K562 (cell line): ENCODE measurements at regions not wholly inside any gene's neighbourhood (a gene's known extent, or its start where the extent isn't known, plus 50 kb on each side); places are given as distances from the start of the nearest gene placed in this dataset.

Experiments used
- ATAC-seq: fragments of 200-7000 bp; cut with Tn5 transposase; 3 replicates; pipeline ENCODE4 v1.9.1; 2020; ENCODE audit warnings: moderate library complexity
- BruUV-seq: library from RNA; stranded (reverse); fragments of 400-500 nt; replicated peaks from 2 replicates; lab custom pipeline; 2021; lab: Mats Ljungman, UMichigan
- CTCF ChIA-PET: fragments of 300-600 bp; formaldehyde crosslinking; extraction: SDS; loops from one replicate; lab custom pipeline; 2021; ENCODE audit warnings: low intra/inter-chr PET ratio; lab: Yijun Ruan, JAX
- POLR2A ChIA-PET: fragments of 300-600, 350-650 bp; sonication (Branson Sonifier 250); formaldehyde crosslinking; extraction: SDS; loops from one replicate; lab custom pipeline; 2021; ENCODE audit warnings: antibody characterized with exemption, inconsistent platforms; lab: Yijun Ruan, JAX
- DNase-seq, 4 experiments: peaks; one replicate each; pipeline versions ENCODE4 v3.0.0 to v3.0.0-alpha.2; 2011 to 2018; ENCODE audit warnings: low spot score in 3 of 4, mixed read lengths in 3 of 4; ENCODE audit errors: extremely low read depth in 1 of 4
- FAIRE-seq: peaks from 2 replicates; lab custom pipeline; 2011; peaks lifted over from hg19 to GRCh38; lab: Jason Lieb, UNC
- H2AFZ ChIP-seq: 2 replicates; pipeline ENCODE4 v1.6.0; 2011; ENCODE audit warnings: low read depth, low read length, control low read depth, inconsistent platforms
- H3K27ac ChIP-seq: fragments of 200-600 bp; 3 replicates; pipeline ENCODE4 v1.8.0; 2011; ENCODE audit warnings: low read depth, mild to moderate bottlenecking, control low read depth, inconsistent platforms, low read length, moderate library complexity, mixed read lengths; ENCODE audit errors: extremely low read depth
- H3K27me3 ChIP-seq, 2 experiments: fragments of 300-600 bp in 1 of 2; 2 replicates in 1 of 2; 3 replicates in 1 of 2; pipeline versions ENCODE4 v1.6.0 to v1.8.0; 2011; ENCODE audit warnings: inconsistent platforms in 2 of 2, low read length in 2 of 2, mild to moderate bottlenecking in 1 of 2, mixed read lengths in 1 of 2, moderate library complexity in 1 of 2; ENCODE audit not compliant: control insufficient read depth in 2 of 2, insufficient read depth in 2 of 2
- H3K36me3 ChIP-seq: fragments of 300-600 bp; 3 replicates; pipeline ENCODE4 v1.8.0; 2011; ENCODE audit warnings: mild to moderate bottlenecking, low read length, inconsistent platforms; ENCODE audit not compliant: control insufficient read depth, insufficient read depth
- H3K4me1 ChIP-seq, 2 experiments: fragments of 200-600 bp in 1 of 2; replicated peaks in 1 of 2; 2 replicates in 1 of 2; 3 replicates in 1 of 2; pipeline versions ENCODE4 v1.5.1 to v1.8.0; 2011; ENCODE audit warnings: inconsistent platforms in 2 of 2, low read length in 2 of 2, mild to moderate bottlenecking in 1 of 2, mixed read lengths in 1 of 2, moderate library complexity in 1 of 2; ENCODE audit not compliant: control insufficient read depth in 2 of 2, insufficient read depth in 2 of 2
- H3K4me2 ChIP-seq: 2 replicates; pipeline ENCODE4 v1.6.1; 2011; ENCODE audit warnings: low read length, control low read depth, inconsistent platforms, mixed read lengths; ENCODE audit not compliant: insufficient read depth
- H3K4me3 ChIP-seq: fragments of 200-600 bp; sonication (generic), shearing (Covaris generic); 2 replicates; pipeline ENCODE4 v1.5.1; 2016; ENCODE audit warnings: control low read depth, inconsistent platforms
- H3K79me2 ChIP-seq: fragments of 200-600 bp; 3 replicates; pipeline ENCODE4 v1.8.0; 2011; ENCODE audit warnings: low read length, inconsistent platforms; ENCODE audit not compliant: control insufficient read depth, insufficient read depth
- H3K9ac ChIP-seq, 2 experiments: 2 replicates each; pipeline versions ENCODE4 v1.6.0 to v1.6.1; 2011; ENCODE audit warnings: low read depth in 2 of 2, low read length in 2 of 2, control low read depth in 1 of 2, inconsistent platforms in 1 of 2, mild to moderate bottlenecking in 1 of 2, mixed read lengths in 1 of 2; ENCODE audit not compliant: insufficient read depth in 1 of 2
- H3K9me1 ChIP-seq: one replicate; pipeline ENCODE4 v1.6.0; 2011; ENCODE audit warnings: inconsistent platforms, mild to moderate bottlenecking, low read length, moderate library complexity; ENCODE audit not compliant: control insufficient read depth, insufficient read depth
- H3K9me3 ChIP-seq: replicated peaks from 2 replicates; pipeline ENCODE4 v1.5.1; 2011; ENCODE audit warnings: low read depth, low read length, inconsistent platforms; ENCODE audit not compliant: control insufficient read depth, insufficient read depth
- H4K20me1 ChIP-seq: replicated peaks from 2 replicates; pipeline ENCODE4 v1.6.1; 2011; ENCODE audit warnings: low read length, inconsistent platforms, mixed read lengths; ENCODE audit not compliant: control insufficient read depth, insufficient read depth
- ASH1L ChIP-seq: fragments of 450-650 bp; IDR thresholded peaks from 2 replicates; pipeline ENCODE4 v1.6.1; 2018; ENCODE audit warnings: borderline replicate concordance, mild to moderate bottlenecking, low read depth; ENCODE audit not compliant: partially characterized antibody
- ATF7 ChIP-seq: fragments of 450-650 bp; IDR thresholded peaks from 2 replicates; pipeline ENCODE4 v1.7.1; 2014; ENCODE audit warnings: mild to moderate bottlenecking, moderate library complexity
- CHD1 ChIP-seq: fragments of 200-600 bp; sonication (generic); IDR thresholded peaks from one replicate; pipeline ENCODE4 v1.6.1; 2012; ENCODE audit warnings: mild to moderate bottlenecking, moderate library complexity, low read length, inconsistent platforms
- HDAC8 ChIP-seq: fragments of 450-650 bp; IDR thresholded peaks from 2 replicates; pipeline ENCODE4 v1.6.1; 2016; ENCODE audit warnings: mild to moderate bottlenecking, missing genetic modification characterization, moderate library complexity, missing compliant biosample characterization
- HDGF ChIP-seq: fragments of 450-650 bp; IDR thresholded peaks from 2 replicates; pipeline ENCODE4 v1.6.1; 2016
- HOMEZ ChIP-seq: fragments of 250-450 bp; sonication (Bioruptor Pico); IDR thresholded peaks from 2 replicates; pipeline ENCODE4 v1.4.0; 2020; ENCODE audit warnings: mild to moderate bottlenecking, moderate library complexity
- KDM4B ChIP-seq, 2 experiments: fragments of 450-650 bp in 1 of 2; sonication (generic) in 1 of 2; IDR thresholded peaks; 2 replicates each; pipeline ENCODE4 v1.6.1; 2016 to 2017; ENCODE audit warnings: borderline replicate concordance in 2 of 2, antibody characterized with exemption in 1 of 2, low read depth in 1 of 2, mild to moderate bottlenecking in 1 of 2
- MYBL2 ChIP-seq, 2 experiments: fragments of 450-650 bp in 1 of 2; sonication (generic) in 1 of 2; formaldehyde crosslinking in 1 of 2; IDR thresholded peaks; 2 replicates each; pipeline versions ENCODE4 v1.6.1 to v1.8.1; 2017 to 2022; ENCODE audit warnings: borderline replicate concordance in 1 of 2, inconsistent platforms in 1 of 2, low read depth in 1 of 2, mild to moderate bottlenecking in 1 of 2, missing genetic modification reagents in 1 of 2, moderate library complexity in 1 of 2
- PRPF4 ChIP-seq: fragments of 200-400 bp; formaldehyde crosslinking; IDR thresholded peaks from one replicate; pipeline ENCODE4 v1.6.1; 2017; ENCODE audit warnings: low read length, low read depth, mild to moderate bottlenecking; ENCODE audit not compliant: insufficient read depth, poor library complexity, severe bottlenecking
- PTBP1 ChIP-seq: fragments of 200-400 bp; formaldehyde crosslinking; IDR thresholded peaks from 2 replicates; pipeline ENCODE4 v1.6.1; 2017; ENCODE audit warnings: low read depth, low read length
- RBFOX2 ChIP-seq: fragments of 200-400 bp; formaldehyde crosslinking; IDR thresholded peaks from 2 replicates; pipeline ENCODE4 v1.6.1; 2017; ENCODE audit warnings: low read depth, mild to moderate bottlenecking, low read length, moderate library complexity
- UBTF ChIP-seq, 2 experiments: IDR thresholded peaks; 2 replicates each; pipeline ENCODE4 v1.6.1; 2012; ENCODE audit warnings: improper control_type of control experiment in 2 of 2, low read depth in 2 of 2, low read length in 2 of 2, borderline replicate concordance in 1 of 2
- ZNF239 ChIP-seq: fragments of 250-450 bp; sonication (Bioruptor Pico); IDR thresholded peaks from 2 replicates; pipeline ENCODE4 v1.4.0; 2020; ENCODE audit warnings: mild to moderate bottlenecking
- ZNF311 ChIP-seq: fragments of 250-450 bp; sonication (Bioruptor Pico); IDR thresholded peaks from 2 replicates; pipeline ENCODE4 v1.4.0; 2020; ENCODE audit warnings: mild to moderate bottlenecking, moderate library complexity
- WGBS: fragments of 100-300 bp; shearing (Covaris generic); methylation state at CpG from one replicate; pipeline ENCODE4 v1.1.6; 2016; ENCODE audit warnings: low coverage, mixed read lengths; ENCODE audit not compliant: insufficient coverage; ENCODE audit errors: missing lambda C conversion rate; 5-methylcytosine and 5-hydroxymethylcytosine counted together
- in situ Hi-C: fragments of 300-500 bp; cut with MboI; formaldehyde crosslinking; loops from 4 replicates; pipeline ENCODE4 v1.15.0; 2018; ENCODE audit warnings: inconsistent platforms, mixed read lengths
- intact Hi-C: fragments of 100-400 bp; cut with micrococcal nuclease; formaldehyde crosslinking; loops from 2 replicates; pipeline ENCODE4 v1.14.2; 2022
- TF ChIP-seq, protein P1 (sequence below): fragments of 450-650 bp; formaldehyde crosslinking; IDR thresholded peaks from 2 replicates; pipeline ENCODE4 v1.4.0; 2022; ENCODE audit warnings: mild to moderate bottlenecking, moderate library complexity

DNA sequence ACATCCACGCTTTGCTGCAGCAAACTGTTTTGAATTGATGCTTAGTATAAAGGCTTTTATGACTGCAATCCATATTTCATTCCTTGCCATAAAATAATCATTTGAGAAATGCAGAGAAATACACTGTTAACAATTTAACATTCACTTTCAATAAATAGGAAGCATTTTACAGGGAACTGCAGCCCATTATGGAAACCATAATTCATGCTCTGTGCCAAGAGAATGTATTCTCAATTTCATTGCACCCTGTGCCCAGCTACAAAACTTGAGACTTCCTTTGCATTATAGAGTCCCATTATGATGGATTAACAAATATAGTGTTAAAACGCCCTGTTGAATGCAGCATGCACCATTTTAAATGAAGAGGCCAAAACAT, 134.0 kb downstream of the MED10 start (continued):
- no peak for TF ChIP-seq UBTF (IDR thresholded peaks at IDR 0.05; ENCODE audit: borderline replicate concordance in 1 of 2, low read depth in 2 of 2, low read length in 2 of 2)
- TF ChIP-seq HDAC8 (tag), result no peak
- TF ChIP-seq HOMEZ (CRISPR knock-in tag), result no peak
- TF ChIP-seq PRPF4, result no peak
- no peak for TF ChIP-seq HDGF
- TF ChIP-seq ZNF239 (CRISPR knock-in tag), result no peak
- TF ChIP-seq, all 486 proteins: peak for 0

- FAIRE-seq, result no peak
- Histone ChIP-seq H3K4me1 (no peaks in the 10 kb centered on the region), H3K79me2 (no peaks in the 10 kb centered on the region), H3K9me1 (peaks cover 2% of the 10 kb centered on the region), H4K20me1 (no peaks in the 10 kb centered on the region), H3K4me2 (no peak overlapping the region), H3K27me3 (no peaks in the 10 kb centered on the region; a peak in 1 of 5 replicates), H3K36me3 (no peaks in the 10 kb centered on the region), H3K9me3 (0 out of 2 replicates have a peak, but pooled peaks cover 2% of the 10 kb centered on the region), H2AFZ (no peak overlapping the region), H3K9ac (no peak overlapping the region), H3K27ac (no peak overlapping the region), H3K4me3 (no peak overlapping the region)
- ATAC-seq, result no peak
- CTCF ChIA-PET, result no interaction called here
- POLR2A ChIA-PET, result no interaction called here
- intact Hi-C loops, result no loop called here
- in situ Hi-C loops, result no loop called here
- no TSS peak for BruUV-seq
- no peak for DNase-seq
- 0% methylated on average over 5 of the region's 5 CpGs for WGBS
- TF ChIP-seq ATF7 (no peak), ASH1L (no peak), KDM4B (IDR thresholded peaks at IDR 0.05; ENCODE audit: borderline replicate concordance in 2 of 2, low read depth in 1 of 2) (no peak), RBFOX2 (no peak), PTBP1 (no peak), ZNF311 (CRISPR knock-in tag) (no peak), MYBL2 (IDR thresholded peaks at IDR 0.05; ENCODE audit: low read depth) (no peak), MYBL2 (CRISPR knock-in tag; IDR thresholded peaks at IDR 0.05; ENCODE audit: borderline replicate concordance) (no peak), CHD1 (no peak)
- TF ChIP-seq, protein P1, sequence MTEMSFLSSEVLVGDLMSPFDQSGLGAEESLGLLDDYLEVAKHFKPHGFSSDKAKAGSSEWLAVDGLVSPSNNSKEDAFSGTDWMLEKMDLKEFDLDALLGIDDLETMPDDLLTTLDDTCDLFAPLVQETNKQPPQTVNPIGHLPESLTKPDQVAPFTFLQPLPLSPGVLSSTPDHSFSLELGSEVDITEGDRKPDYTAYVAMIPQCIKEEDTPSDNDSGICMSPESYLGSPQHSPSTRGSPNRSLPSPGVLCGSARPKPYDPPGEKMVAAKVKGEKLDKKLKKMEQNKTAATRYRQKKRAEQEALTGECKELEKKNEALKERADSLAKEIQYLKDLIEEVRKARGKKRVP (CRISPR knock-in tag), result no peak
These were observed 134.5 kb downstream of the MED10 start for GRCh38 chr5:6243706-6244338.
